H7 (cell line): ENCODE measurements at regions not wholly inside any gene's neighbourhood (a gene's known extent, or its start where the extent isn't known, plus 50 kb on each side); places are given as distances from the start of the nearest gene placed in this dataset.

Experiments
- DNase-seq: peaks from one replicate; pipeline ENCODE4 v3.0.0; 2012
- H3K27me3 ChIP-seq: 2 replicates; pipeline ENCODE4 v1.6.0; 2011; ENCODE audit warnings: mild to moderate bottlenecking, low read length; ENCODE audit not compliant: control insufficient read depth, insufficient read depth
- H3K36me3 ChIP-seq: replicated peaks from 2 replicates; pipeline ENCODE4 v1.5.1; 2011; ENCODE audit warnings: low read length; ENCODE audit not compliant: control insufficient read depth, insufficient read depth
- H3K4me3 ChIP-seq: 2 replicates; pipeline ENCODE4 v1.5.1; 2011; ENCODE audit warnings: low read depth, mild to moderate bottlenecking, control low read depth, low read length, moderate library complexity; ENCODE audit not compliant: insufficient read depth

GRCh38 chr5:15447209-15447608, 52.8 kb upstream of the FBXL7 start:
- DNase-seq, result no peak
- no peak overlapping the region for H3K4me3 ChIP-seq
- no peaks in the 10 kb centered on the region for H3K27me3 ChIP-seq
- no peaks in the 10 kb centered on the region for H3K36me3 ChIP-seq

DNA sequence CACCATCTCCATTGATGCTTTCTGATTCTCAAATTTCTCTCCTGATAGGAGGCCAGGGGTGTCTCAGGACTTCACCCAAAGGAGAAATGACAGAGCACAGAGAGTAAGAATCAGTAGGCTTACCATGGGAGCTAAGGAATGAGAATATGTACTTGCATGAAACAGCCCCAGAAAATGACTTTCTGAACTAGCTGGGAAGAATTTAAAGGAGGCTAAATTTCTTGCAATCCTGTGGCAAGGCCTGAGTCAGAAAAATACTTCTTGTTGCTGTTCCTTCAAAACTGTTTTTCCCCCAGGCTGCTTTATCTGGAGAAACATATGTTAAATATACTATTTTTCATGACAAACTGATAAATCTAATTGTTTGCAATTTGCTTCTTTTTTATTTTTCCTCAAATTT, 53.4 kb upstream of the FBXL7 start:
- no peaks in the 10 kb centered on the region for H3K36me3 ChIP-seq
- H3K4me3 ChIP-seq, result no peak overlapping the region
- no peak for DNase-seq
- no peaks in the 10 kb centered on the region for H3K27me3 ChIP-seq

- no peak for DNase-seq
- H3K36me3 ChIP-seq, result no peaks in the 10 kb centered on the region
- H3K4me3 ChIP-seq, result no peak overlapping the region
- H3K27me3 ChIP-seq, result no peaks in the 10 kb centered on the region
Observed at GRCh38 chr5:15442193-15442570, 57.8 kb upstream of the FBXL7 start.

DNA sequence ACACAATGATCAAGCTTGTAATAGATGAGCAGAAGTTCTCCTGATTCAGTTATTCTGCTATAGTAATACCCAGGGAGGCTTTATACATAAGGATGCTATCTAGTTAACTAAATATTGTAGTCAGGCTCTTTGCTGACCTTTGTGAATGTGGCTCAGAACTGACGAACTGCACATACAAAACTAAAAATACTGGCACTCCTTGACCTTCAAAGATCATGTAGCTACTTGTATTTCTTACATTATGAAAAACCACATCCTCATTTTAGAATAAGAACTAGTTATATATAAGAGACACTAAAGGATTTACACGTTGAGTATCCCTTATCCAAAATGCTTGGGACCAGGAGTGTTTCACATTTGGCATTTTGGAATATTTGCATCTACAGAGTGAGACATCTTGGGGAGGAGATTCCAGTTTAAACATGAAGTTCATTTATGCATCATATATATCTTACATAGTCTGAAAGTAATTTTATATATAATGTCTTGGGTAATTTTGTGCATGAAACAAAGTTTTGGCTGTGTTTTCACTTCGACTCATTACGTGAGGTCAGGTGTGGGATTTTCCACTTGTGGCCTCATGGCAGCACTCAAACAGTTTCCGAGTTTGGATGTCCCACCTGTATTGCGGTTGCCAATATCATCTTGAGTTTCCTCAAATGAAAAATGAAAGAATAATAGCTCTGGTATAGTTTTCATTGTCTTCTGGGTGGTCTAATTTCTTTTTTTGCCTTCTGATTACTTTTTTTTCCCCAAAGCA, 58.4 kb upstream of the FBXL7 start:
- no peak overlapping the region for H3K4me3 ChIP-seq
- H3K27me3 ChIP-seq, result no peaks in the 10 kb centered on the region
- no peak for DNase-seq
- H3K36me3 ChIP-seq, result no peaks in the 10 kb centered on the region

GRCh38 chr5:15440434-15440833, 59.5 kb upstream of the FBXL7 start:
- H3K4me3 ChIP-seq, result no peak overlapping the region
- no peak for DNase-seq
- no peaks in the 10 kb centered on the region for H3K27me3 ChIP-seq
- H3K36me3 ChIP-seq, result no peaks in the 10 kb centered on the region

DNA sequence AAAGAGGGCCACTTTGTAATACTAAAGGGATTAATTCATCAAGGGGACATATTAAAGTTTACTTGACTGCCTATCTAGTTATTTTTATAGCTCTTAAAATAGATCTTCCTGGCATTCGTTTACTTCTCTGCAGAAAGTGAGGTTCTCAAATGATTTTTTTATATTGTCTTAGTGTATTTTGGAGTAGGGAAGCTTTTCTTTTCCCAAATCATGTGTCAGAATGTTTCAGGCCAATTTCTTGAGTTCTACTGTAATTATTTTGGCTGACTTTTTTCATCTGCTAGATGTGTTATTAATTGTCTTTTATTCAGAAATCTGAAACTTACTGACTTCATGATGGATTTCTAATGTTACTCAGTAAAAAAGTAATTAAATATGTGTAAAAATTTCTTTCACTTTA, 60.2 kb upstream of the FBXL7 start:
- no peak overlapping the region for H3K4me3 ChIP-seq
- no peak for DNase-seq
- no peaks in the 10 kb centered on the region for H3K27me3 ChIP-seq
- no peaks in the 10 kb centered on the region for H3K36me3 ChIP-seq

- no peak overlapping the region for H3K4me3 ChIP-seq
- no peaks in the 10 kb centered on the region for H3K27me3 ChIP-seq
- DNase-seq, result no peak
- no peaks in the 10 kb centered on the region for H3K36me3 ChIP-seq
Observed at GRCh38 chr5:15433709-15434108, 66.3 kb upstream of the FBXL7 start.

GRCh38 chr5:15431923-15432322, 68.1 kb upstream of the FBXL7 start:
- no peak for DNase-seq
- Histone ChIP-seq H3K27me3 (no peaks in the 10 kb centered on the region), H3K4me3 (no peak overlapping the region), H3K36me3 (no peaks in the 10 kb centered on the region)

- Histone ChIP-seq H3K36me3 (no peaks in the 10 kb centered on the region), H3K4me3 (no peak overlapping the region), H3K27me3 (no peaks in the 10 kb centered on the region)
- DNase-seq, result no peak
Observed at GRCh38 chr5:15425766-15426165, 74.2 kb upstream of the FBXL7 start.

- Histone ChIP-seq H3K4me3 (no peak overlapping the region), H3K27me3 (no peaks in the 10 kb centered on the region), H3K36me3 (no peaks in the 10 kb centered on the region)
- DNase-seq, result no peak
Observed at GRCh38 chr5:15424769-15425168, 75.2 kb upstream of the FBXL7 start.

DNA sequence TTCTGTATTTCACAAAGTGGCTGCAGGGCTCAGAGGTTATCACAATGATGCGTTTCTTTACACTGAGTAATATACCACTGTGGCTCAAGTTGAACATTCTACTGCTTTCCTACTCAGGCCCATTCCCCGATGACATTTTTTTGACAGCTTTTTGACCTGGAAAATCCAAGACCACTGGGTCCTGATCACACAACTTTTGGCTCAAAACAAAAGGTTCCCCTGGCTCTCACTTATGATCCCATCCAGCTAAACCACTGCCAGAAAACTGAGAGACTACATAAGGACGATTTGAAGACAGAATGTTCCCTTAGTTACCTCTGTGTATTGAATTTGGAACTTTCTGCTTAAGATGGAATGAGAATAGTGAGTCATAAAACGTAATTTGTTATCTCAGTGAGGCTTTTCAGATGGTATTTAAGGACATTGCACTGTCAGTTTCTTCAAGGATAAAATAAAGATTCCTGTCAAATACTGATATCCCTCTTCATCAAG, 78.0 kb upstream of the FBXL7 start:
- DNase-seq, result no peak
- Histone ChIP-seq H3K4me3 (no peak overlapping the region), H3K27me3 (no peaks in the 10 kb centered on the region), H3K36me3 (no peaks in the 10 kb centered on the region)

- DNase-seq, result no peak
- Histone ChIP-seq H3K36me3 (no peaks in the 10 kb centered on the region), H3K27me3 (no peaks in the 10 kb centered on the region), H3K4me3 (no peak overlapping the region)
Observed at GRCh38 chr5:15421381-15421780, 78.6 kb upstream of the FBXL7 start.

- DNase-seq, result no peak
- no peak overlapping the region for H3K4me3 ChIP-seq
- no peaks in the 10 kb centered on the region for H3K27me3 ChIP-seq
- H3K36me3 ChIP-seq, result no peaks in the 10 kb centered on the region
Observed at GRCh38 chr5:15420201-15420600, 79.8 kb upstream of the FBXL7 start.

DNA sequence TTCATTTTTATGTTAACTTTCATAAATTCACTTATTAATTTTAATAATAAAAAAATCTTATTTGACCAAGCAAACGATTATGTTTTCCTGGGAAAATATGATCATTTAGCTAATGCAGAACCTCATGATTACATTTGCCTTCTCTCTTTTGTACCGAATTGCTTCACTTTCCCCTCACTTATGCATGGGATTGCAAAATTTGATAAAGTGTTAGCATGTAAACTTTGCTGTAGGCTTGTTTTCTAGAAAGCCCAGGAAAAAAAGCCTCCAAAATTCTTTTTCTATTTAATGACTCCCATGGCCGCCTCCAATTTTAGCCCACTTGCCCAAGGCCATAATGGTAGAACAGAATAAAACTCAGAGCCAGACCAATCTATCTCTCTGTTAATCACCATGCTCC, 82.8 kb upstream of the FBXL7 start:
- Histone ChIP-seq H3K4me3 (no peak overlapping the region), H3K36me3 (no peaks in the 10 kb centered on the region), H3K27me3 (no peaks in the 10 kb centered on the region)
- no peak for DNase-seq

- no peaks in the 10 kb centered on the region for H3K36me3 ChIP-seq
- H3K27me3 ChIP-seq, result no peaks in the 10 kb centered on the region
- no peak overlapping the region for H3K4me3 ChIP-seq
Observed at GRCh38 chr5:15406478-15406877, 93.5 kb upstream of the FBXL7 start.

DNA sequence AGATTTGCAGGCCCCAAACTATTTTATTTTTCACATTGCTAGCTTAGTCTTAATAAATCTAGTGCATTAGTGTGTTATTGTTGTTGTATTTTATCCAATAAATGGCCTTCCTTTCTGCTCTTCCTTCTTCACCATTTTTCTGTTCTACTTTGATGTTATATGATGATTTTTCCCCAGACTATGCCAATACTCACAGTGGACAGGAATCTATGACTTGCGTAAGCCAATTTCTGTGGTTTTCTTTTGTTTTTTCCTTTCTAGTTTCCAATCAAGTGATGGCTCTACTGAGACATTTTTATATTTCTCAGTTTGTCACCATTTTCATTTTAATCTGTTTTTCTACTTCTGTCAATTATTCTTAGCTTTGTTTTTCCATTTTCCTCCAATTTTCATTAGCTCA, 106.8 kb upstream of the FBXL7 start:
- no peaks in the 10 kb centered on the region for H3K27me3 ChIP-seq
- no peak for DNase-seq
- H3K4me3 ChIP-seq, result no peak overlapping the region
- H3K36me3 ChIP-seq, result no peaks in the 10 kb centered on the region

More at GRCh38 chr5:15406478-15406877, 93.5 kb upstream of the FBXL7 start:
- DNase-seq, result no peak
